ENCODE measurements at regions not wholly inside any gene's neighbourhood (a gene's known extent, or its start where the extent isn't known, plus 50 kb on each side); places are given as distances from the start of the nearest gene placed in this dataset.
A peak's percentile ranks its signal among the peaks of the same experiment; 100 is the strongest.

DNA sequence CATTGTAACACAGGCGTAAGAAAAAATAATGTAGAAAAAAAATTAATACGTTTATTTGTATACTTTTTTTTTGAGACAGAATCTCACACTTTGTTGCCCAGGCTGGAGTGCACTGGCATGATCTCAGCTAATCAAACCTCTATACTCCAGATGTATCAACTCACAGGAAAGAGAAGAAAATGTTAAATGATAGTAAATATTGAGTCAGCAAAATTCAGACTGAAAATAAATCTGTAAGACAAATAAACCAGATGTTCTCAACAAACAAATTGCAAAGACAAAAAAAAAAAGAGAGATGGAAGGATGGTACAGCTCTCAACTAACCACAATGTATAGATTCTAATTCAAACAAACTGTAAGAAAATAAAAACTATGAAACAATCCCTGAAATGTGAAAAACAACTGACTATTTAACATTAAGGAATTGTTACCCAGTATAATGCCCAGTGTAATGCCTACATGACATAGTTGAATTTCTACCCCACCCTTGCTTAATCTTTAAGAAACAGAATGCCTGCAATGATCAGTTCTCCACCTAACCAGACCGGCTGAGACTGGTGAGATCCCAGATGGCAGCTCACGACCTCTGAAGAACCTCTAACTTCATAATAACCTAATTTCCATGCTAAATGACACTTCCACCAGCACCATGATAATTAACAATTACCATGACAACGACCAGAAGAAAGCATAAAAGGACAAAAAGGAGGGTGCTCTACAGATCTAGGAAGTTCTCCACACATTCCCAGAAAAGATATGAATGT lies 272.0 kb upstream of the GNAI1 start:
- DNase-seq, result no peak

DNA sequence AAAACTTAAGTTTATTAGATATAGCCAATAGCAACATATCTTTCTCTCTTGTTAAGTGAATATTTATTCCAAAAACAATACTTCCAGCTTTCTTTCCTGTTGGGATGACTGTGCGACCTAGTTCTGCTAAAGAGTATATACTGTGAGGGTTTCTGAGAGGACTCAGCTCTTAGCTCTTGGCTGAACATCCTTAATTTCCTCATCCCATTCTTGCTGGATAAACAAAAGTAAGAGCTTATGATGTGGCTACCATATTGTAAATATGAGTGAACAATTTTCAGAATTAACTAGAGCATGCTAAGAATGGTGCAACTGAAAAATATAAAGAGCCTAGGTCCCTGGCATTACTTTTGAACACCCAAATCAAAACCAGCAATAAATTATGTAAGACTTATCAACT lies 279.5 kb upstream of the GNAI1 start:
- no peak for DNase-seq

DNA sequence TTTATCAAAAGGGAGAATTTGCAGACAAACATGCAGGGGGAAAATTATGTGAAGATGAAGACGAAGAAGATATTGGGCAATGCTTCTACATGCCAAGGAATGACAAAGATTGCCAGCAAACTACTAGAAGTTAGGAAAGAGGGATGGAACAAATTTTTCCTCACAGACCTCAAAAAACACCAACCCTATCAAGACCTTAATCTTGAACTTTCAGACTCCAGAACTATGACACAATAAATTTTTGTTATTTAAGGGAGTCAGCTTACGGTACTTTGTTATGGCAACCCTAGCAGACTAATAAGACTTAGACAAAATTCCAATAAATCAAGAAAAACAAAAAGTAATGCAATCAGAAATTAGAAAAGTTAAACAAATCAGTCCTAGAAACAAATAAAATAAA lies 280.0 kb upstream of the GNAI1 start:
- DNase-seq, result no peak

DNA sequence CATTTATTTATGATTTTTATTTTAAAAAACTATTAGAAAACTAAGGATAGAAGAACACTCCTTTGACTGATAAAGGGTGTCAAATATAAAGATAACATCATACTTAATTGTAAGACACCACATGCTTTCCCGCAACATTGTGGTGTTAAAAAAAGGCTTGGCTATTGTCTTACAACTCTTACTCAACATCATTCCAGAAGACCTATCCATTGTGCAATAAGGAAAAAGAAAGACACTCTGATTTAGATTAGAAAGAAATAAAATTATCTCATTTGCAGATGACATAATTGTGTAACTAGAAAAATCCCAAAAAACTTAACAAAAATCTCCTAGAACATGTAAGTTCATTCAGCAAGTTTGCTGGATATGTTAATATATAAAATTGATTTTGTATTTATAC lies 296.7 kb upstream of the GNAI1 start:
- DNase-seq, result no peak

DNA sequence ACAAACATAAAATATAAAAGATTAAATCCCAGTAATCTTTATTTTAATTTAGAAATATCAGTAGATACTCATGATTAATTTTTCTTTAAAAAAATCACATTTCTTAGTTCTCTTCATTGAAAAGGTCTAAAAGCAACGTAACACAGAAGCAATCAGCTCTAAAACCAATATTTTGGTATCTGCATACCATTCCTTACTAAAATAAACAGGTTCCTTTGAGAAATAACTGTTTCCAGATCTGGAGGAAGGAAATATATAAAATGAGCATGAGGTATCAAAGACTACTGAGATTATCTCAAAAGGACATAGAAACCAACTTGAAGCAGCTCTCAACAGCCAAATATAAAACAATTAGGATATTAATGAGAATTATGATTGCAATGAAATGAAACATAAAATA lies 301.0 kb upstream of the GNAI1 start:
- no peak for DNase-seq

DNA sequence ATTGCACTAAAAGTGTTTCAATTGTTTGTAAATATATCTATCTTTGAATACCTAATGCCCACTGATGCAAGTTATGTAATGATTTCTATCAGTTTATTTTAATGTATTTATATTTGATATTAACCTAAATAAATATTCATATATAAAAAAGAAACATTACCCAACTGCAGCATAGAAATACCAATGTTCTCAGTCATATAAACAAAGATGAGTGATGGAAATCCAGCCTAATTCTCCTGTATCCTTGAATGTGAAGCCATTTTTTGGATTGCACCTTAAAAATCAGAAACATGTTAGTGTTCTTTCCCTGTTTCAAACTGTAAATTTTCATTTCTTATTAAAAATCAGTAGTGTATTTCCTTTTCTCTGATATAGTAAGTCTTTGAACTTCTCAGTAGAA lies 305.8 kb upstream of the GNAI1 start:
- DNase-seq, result no peak

DNA sequence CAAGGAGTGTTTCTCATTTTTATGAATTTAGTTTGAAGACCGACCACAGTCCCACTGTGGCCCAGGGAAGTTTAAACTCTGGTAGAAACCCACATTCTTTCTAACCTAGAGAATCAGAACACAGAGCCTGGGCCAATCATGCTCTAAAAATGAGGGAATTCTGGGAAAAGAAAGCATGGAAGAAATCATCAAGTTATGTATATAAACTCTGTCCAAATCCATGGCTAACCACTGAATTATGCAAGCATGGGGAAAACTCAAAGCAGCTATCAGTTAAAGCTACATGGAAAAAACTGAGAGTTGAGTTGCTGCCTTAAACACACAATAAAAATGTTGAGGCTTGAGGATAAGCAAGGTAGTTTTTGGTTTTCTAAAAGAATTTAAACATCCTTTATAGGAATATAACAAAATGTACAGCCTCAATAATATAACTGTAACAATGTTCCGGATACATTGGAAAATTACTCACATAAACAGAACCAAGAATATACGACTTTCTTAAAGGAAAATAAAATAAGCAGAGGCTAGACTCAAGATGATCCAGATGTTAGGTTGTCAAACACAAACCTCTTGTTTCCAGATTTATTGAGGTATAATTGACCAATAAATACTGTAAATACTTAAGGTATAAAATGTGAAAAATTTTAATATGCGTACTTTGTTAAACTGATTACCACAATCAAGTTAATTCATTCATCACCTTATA lies 311.2 kb upstream of the GNAI1 start:
- DNase-seq, result no peak

DNA sequence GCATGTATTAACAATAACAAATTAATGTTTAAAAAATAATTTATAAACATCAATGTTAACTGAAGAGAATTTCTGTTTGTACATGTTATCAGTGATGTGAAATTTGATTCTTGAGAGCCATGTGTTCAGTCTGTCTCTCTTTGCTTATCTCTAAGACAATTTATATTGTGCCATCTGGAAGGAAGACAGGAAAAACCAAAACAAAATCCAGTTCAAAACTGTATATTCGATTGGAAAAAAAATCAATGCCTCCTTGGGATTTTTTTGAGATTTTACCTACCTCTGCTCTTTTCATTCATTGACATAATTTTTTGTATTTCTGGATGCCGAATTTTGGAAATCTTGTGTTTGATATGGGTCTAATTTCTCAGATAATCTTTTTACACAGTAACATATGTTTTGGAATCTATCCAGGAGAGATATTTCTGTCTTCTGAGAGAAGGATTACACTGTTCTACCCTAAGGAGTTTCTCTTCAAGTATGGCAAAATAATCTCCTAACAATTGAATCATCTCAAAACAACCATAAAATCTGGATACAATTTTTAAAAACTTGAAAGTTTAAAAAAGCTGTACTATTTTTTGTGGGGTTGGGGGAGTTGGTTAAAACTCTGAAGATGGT lies 311.9 kb upstream of the GNAI1 start:
- peak; percentile 6 for DNase-seq

DNA sequence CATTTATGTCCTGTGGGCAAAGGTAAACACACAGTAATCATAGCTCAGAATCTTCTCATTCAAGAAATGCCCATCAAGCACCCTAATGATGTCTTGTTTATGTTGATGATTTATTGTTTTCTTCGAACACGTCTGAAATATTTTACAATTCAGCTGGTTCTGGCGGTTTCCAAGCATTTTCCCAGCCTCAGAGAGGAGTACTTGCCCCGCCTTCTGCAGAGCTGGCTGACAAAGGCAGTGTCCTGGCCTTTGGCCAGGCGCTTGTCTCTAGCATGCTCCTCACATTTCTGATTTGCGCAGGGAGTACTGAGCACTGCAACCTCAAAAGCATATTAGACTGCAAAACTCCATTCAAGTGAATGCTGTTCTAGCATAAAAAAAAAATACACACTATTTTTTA lies 314.2 kb upstream of the GNAI1 start:
- peak; percentile 80 for DNase-seq

DNA sequence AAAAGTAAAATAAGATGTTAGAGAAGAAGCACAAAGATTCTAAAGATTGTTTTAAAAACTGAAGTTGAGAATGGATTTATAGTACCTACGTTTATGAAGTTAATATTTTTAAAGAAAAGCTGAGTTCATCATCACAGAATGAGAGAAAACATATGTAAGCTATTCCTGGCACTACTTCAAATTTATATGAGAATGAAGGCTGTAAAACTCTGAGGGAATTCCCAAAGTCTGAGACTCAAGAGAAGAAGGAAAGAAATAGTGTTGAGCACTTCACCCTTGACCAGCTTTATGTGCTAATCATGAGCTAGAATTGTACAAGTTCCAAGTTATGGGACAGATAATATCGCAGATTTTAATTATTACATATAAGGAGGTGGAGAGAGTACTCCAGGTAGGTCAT lies 323.7 kb upstream of the GNAI1 start:
- DNase-seq, result no peak

DNA sequence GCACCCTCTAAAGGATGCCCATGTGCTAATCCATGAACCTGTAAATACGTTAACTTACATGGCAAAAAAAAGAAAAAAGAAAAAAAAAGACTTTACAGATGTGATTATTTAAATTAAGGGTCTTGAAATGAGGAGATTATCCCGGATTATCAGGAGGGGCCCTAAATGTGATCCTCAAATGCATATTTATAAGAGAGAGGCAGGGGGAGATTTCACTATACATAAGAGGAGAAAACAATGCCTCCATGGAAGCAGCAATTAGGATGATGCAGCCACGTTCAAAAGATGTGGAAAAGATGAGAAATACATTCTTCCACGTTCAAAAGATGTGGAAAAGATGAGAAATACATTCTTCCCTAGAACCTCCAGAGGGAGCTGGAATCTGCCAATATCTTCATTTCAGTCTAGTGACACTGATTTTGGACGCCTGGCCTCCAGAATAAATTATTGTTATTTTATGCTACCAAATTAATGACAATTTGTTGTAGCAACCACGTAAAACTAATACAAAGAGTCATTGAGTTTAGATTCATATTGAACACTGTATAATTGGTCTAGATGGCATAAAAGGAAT lies 328.4 kb upstream of the GNAI1 start:
- DNase-seq, result peak; percentile 12

DNA sequence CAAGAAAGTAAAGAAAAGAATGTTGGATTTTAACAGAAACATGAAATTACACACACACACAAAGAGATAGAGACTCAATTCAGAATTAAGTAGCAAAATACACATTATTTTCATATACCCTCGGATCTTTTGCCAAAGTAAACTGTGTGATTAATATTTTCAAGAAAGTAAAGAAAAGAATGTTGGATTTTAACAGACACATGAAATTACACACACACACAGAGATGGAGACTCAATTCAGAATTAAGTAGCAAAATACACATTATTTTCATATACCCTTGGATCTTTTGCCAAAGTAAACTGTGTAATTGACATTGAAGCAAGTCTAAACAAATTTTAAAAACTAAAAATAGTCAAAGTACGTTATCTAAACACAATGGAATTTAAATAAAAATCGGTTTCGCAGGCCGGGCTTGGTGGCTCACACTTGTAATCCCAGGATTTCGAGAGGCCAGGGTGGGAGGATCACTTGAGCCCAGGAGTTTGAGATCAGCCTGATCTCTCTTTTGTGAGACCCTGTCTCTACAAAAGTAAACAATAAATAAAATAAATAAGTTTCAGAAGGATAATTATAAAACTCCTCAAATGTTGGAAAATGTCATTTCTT lies 337.3 kb upstream of the MAGI2 start:
- no peak for DNase-seq

DNA sequence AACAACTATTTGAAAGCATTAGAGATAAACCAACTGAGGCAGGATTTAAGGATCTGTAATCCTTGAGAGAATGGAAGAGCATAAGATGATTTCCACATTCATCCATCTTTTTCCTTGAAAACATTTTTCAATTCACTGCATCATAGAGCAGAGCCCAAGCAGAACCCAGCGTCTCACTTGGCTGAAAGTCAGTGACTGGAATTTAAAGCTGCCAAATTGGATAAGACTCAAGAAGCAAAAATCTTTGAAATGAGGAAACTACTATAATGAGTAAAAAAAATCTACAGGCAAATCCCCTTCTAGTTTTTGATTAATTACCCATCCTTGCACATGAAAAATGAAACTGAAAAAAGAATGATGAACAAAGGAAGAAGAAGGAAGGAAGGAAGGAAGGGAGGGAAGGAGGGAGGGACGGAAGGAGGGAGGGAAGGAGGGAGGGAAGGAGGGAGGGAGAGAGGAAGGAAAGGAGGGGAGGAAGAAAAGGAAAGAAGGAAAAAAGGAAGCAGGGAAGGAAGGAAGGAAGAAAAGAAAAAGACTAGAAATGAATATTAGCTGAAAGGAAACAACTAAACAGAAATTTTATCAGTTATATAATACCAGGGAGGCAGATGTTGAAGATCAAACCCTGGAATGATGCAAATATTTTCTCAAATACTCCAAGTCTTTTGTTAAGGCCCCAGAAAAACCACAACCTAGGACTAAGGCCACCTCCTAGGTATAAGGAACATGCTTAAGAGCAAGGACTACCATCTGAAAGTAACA lies 336.3 kb upstream of the MAGI2 start:
- no peak for DNase-seq

DNA sequence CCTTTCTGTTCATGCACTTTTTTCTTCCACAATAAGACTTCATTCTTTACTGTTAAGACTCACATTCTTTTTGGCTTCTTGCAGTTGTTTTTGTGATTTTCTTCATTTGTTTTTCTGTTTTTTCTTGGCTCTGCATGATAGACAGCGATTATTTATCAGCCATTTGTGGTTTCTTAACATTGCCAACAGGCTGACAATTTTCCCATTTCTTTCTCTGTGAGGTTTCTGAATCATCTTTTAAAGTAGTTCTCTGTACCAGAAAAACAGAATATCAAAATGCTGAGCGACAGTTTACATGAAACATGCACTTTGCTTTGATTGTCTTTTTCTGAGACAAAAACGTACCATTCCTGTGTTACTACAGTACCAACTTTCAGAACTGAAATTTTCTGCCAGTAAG lies 334.2 kb upstream of the MAGI2 start:
- DNase-seq, result no peak

DNA sequence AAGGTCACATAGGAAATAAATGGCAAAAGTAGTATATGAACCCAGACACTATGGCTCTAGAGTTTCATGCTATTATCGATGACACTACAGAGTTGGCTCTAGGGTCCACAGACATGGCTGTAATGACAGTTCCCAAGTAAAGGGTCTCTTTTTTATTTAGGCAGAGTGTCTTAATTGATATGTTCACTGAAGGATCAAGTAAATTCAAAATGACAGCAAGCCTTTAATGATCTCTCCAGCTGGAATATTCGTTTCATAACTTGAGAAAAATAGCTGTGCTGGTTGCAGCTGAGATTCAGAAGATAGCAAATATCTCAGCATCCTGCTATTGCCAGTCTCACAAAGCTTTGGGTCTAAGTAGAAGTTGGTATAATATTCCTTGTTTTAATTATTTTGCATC lies 333.6 kb upstream of the MAGI2 start:
- no peak for DNase-seq

DNA sequence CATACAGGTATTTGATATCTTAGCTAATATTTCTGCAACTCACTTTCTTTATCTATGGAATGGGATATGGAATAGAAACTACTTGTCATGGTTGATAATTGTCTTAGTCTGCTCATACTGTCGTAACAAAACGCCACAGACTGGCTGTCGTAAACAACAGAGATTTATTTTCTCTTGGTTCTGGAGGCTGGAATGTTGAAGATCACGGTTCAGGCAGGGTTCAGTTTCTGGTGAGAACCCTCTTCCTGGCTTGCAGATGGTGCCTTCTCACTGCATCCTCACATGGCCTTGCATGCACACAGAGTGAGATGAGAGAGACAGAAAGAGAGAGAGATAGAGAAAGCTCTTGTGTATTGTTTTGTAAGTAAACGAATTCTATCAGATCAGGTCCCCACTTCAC lies 332.7 kb upstream of the MAGI2 start:
- DNase-seq, result no peak

DNA sequence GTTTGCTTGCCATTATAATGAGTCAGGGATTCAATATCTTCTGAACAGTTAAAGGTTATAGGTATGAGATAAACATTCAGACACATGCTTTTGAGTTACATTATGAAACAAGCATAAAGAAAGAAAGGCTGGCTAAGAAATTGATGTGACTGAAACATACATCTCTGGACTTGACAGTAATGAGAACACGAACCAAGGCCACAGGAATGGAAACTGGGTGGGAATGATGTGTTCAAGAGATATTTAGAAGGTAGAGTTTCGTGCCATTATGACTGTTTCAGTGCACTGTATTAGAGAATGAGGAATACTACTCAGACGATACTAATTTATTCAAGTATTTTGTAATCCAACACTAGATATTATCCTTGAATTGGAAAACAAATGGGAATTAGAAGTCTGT lies 332.1 kb upstream of the MAGI2 start:
- DNase-seq, result no peak

DNA sequence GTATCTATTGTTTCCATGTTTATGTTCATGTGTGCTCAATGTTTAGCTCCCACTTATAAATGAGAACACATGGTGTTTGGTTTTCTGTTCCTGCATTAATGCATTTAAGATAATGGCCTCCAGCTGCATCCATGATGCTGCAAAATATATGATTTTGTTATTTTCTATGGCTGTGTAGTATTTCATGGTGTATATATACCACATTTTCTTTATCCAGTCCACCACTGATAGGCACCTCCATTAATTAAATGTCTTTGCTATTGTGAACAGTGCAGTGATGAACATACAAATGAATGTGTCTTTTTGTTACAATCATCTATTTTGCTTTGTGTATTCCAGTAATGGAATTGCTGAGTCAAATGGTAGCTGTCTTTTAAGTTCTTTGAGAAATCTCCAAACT lies 329.4 kb upstream of the MAGI2 start:
- no peak for DNase-seq

DNA sequence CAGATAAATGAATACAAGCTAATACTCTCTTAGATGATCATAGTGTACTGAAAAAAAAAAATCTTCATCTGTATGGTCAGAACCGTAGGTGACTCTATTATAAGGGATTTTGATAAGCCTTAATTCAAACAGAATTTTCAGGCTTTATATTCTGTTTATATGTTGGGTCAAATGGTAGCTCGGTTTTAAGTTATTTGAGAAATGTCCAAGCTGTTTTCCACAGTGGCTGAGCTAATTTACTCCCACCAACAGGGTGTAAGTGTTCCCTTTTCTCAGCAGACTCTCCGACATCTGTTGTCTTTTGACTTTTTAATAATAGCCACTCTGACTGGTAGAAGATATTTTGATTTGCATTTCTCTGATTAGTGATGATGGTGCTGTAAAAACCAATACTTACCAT lies 328.8 kb upstream of the MAGI2 start:
- DNase-seq, result no peak

DNA sequence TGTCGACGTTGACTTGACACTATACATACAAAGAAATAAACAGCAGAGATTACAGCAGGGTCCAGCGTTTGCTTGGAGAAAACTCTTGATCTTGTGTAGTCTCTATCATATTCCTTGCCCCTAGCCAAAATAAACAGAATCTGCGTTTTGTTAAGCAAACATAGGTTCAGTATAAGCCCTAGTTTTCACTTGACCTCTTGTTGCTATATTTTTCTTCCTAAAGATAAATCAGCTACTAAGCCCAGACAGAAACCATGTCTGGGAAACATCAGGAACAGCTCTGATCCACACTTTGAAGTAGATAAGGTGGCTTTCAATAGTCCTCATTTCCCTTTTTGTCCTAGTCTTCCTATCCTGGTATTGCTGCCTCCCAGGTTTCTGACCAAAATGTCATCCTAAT lies 328.2 kb upstream of the MAGI2 start:
- no peak for DNase-seq

DNA sequence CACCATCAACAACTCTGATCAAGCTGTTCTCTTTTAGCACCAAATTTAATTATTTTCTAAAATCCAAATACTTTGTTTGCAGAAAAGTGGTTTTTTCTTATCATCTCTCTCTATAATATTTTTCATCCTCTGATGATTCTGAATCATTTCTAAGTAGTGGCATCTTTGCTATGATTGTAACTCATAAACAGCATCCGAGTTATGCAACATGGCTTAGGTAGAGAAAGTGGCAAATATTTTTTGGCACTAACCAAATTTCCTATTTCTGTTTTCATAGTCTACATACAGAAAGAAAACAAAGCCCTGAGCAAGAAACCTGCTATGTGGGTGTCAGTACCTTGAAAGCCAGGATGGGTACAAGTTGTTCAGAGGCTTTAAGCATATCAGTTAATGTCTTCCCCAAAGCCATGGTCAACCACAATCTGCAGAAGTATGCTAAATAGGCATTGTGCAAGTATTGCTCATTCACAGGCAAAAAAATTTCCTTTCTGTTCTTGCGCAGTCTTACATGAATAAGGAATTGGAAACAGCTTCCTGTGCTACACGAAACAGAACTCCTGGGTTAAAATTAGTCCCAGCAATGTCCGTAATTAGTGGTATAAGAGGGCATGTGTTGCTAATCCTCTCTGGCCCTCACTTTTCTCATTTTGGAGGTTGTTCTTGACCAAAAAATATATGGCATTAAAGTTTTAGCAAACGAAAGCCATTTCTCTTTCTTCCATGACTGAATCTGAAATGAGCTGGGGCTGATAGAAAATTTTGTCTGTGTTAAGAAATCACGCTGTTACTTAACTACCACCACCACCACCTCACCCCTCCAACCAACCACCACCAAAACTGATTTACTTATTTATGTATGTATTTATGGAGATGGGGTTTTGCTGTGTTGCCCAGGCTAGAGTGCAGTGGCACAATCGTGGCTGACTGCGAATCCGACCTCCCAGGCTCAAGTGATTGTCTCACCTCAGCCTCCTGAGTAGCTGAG lies 325.6 kb upstream of the MAGI2 start:
- no peak for DNase-seq

DNA sequence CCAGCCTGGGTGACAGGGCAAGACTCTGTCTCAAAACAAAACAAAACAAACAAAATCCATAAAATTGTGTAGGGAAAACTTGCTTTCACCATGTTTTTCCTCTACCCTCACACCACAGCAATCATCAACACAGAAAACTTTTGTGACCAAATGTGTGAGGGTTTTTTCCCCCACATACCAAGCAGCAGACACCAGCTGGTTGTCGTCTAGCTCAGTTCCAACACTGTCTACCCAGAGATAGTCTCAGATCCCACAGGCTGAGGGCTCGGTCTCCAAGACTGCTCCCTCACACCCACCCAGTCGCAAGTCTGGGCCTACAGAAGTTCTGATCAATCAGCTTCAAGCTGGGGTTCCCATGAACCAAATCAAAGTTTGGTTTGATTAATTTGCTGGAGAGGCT lies 322.4 kb upstream of the MAGI2 start:
- no peak for DNase-seq
